HPDE6-E6E7 (cell line): ENCODE measurements at regions not wholly inside any gene's neighbourhood (a gene's known extent, or its start where the extent isn't known, plus 50 kb on each side); places are given as distances from the start of the nearest gene placed in this dataset.
A peak's percentile ranks its signal among the peaks of the same experiment; 100 is the strongest.
"Not testable (repeated sequence)": the region's sequence is repeated elsewhere in the genome, so short reads cannot be mapped to it uniquely, and the experiment has no call there.

Experiments used
- DNase-seq: peaks from one replicate; pipeline ENCODE4 v3.0.0; 2011; ENCODE audit warnings: missing footprints; ENCODE audit errors: extremely low spot score

DNA sequence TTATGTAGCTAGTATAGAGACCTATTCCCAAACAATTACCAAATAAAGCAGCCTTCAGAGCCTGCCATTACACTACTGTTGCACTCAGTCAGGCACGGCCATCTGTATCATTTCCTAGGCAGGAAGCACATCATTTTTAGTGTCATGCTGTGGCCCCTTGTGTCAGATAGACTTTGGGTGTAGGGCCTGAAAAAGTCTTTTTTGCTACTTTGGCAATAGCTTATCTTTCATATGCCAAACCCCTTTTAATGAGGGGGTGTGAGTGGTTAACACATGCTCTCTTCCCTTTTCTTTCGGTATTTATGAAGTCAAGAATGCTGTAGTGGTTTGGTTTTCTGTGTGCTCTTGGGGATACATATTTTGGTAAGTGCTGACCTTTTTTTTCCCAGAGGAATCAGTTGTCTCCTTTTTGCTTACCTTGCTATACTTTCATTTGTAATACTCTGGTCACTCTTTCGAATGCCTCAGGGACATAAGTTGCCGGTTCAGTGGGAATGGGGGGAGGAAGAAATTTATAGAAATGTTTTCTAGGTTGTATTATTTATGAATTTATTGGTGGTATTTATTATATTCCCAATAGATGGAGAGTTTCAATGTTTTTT is 209.8 kb downstream of the CSNK1G3 start:
- DNase-seq, result no peak

DNA sequence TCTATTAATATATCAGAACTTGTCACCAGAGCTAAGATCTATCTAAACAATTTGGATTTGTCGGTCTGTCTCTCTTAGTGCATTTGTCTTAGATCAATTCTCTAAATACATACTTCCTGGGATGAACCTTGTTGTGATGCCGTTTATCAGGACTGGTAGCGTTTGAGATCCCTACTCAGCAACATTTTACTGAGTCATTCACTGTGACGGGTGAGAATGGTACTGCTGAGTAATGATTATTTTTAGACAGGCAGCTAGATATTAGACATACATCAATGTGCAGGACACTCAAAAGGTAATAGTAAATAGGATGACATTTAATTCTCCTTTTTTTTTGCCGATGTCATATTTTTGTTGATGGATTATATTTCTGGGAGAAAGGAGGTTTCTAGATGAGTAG is 209.0 kb downstream of the CSNK1G3 start:
- DNase-seq, result no peak

DNA sequence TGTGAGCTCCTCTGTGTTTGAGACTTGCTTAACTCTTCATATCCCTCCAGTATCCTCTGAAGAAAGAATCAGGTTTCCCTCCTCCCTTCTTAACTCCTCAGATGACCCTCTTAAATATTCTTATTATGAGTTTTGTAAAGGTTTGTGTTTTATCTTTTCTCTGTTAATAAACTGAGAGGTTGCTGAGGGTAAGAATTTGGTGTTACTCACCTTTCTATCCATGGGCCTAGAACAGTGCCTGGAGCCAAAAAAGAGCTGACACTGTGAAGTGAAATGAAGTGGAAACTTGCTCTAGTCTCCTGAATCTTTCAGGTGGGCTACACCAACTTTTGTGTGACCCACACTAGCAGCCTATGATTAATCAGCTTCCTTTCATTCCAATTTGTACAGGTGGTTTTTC is 208.4 kb downstream of the CSNK1G3 start:
- DNase-seq, result no peak

DNA sequence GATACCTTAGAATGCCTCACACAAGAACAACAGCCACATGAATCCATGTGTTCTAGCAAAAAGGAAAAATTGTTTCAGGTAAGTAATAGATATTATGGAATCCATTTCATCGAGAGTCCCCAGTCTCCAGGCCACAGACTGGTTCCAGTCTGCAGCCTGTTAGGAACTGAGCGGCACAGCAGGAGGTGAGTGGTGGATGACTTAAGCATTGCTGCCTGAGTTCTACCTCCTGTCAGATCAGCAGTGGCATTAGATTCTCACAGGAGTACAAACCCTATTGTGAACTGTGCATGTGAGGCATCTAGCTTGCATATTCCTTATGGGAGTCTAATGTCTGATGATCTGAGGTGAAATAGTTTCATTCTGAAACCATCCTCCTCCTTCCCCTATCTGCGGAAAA is 207.0 kb downstream of the CSNK1G3 start:
- DNase-seq, result no peak

DNA sequence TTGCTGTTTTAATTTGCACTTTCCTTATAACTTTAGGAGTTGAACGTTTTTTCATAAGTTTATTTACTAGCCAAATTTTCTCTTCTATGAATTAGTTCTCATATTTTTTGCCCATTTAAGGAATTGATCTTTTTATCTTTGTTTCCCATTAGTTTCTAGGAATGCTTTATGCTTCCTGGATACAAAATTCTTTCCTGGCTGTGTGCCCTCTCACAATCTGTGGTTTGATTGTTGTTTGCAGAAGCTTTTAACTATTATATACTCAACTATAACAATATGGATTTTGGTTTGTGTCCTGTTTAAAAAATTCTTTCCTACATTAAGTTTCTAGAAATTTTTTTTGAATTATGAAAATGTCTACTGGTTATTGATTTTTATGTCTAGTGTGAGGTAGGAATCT is 206.3 kb downstream of the CSNK1G3 start:
- DNase-seq, result no peak

DNA sequence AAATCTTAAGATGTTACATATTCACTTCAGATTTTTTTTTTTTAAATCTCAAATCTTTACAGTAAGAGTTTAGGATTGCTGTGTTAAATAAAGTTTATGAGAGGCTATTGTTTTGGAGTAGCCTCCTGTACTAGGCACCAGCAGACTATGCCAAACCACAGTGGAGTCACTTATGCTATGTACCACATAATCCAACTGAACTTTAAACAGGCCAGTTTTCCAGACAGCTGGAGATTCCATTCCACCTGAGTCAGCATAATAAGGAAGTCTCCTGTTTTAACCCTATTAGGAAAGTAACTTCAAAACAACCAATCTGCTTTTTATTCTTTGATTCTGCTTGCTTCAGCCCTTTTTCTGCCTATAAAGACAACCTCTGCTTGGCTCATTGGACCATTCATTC is 205.2 kb downstream of the CSNK1G3 start:
- no peak for DNase-seq

DNA sequence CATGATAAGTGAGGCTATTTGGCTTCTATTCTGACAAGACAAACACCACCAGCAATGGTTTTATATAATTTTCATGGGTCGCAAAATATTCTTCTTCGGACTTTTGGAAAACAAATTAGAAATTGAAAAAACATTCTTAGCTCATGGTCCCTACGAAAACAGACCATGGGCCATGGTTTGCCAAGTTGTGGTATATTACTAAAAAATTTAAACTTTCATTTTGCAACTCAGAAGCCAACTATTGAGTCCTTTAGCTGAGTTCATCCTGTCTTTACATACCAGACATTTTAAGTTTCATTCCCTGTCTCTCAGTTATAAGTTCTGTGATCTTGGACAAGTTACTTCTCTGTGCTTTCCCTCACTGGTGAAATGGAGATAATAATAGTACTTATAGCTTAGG is 198.1 kb downstream of the CSNK1G3 start:
- DNase-seq, result no peak

DNA sequence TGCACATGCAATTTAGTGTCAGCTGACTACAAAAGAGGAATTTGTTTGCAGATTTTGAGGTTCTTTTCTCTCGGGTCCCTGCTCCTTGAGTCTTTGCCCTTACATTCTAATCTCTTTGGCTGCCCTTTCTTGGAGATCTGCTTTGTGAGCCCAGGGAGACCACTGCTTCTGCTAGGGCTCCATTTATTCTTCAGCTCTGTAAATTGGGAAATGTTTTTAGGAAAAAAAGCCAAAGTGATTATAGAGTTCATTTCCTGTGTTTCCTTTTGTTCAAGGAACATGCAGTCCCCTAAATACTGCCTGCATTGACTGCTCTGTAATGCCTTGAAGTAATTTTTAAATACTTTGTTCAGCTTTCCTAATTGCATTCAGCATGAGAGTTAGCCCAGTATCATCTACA is 197.4 kb downstream of the CSNK1G3 start:
- DNase-seq, result no peak

DNA sequence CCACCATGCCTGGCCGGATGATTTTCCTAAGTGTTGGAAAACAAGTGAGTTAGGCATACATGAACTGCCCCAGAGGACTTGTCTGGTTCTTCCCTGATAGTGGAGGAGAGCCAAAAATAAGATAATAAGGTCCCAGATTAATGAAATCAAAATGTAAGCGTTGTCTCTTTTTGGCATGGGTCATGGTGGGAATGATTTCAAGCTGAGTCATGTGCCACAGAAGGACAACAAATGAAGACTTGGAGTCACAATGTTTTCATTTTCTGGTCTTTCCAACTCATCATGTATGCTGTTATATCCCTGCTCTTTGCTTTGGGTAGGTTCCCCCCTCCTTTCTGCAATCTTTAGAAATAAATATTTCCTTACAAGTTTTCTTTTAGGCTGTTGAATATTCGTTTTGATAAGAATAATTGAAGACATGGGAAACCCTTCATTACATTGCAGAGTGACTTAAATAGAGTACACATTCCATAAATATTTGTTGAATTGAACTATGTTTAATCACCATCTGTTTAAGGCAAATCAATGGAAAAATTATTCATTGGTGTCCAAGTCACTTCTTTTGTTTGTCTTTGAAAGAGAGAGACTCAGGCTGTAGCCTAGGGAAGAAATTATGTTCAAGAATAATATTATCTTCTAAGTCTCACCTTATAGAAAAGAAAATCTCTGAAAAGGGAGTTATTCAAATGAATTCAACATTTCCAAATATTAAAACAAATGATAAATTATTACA is 196.3 kb downstream of the CSNK1G3 start:
- DNase-seq, result no peak

DNA sequence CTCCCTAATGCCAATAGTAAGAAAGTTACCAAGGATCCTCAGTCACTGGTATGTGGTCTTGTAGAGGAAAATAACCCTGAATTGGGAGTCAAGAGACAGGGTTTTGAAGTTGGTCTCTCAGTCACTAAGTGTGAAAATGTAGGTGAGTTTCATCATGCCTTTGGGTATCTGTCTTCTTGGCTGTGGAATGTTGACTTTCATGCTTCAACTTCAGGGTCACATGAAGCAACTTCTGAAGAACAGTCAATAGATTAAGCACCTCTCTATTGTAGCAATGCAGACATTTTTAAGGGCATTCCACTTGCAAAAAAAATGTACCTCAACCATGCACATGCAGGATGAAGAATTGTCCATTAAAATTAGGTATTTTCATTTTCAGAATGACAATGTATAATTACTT is 194.6 kb downstream of the CSNK1G3 start:
- DNase-seq, result no peak

DNA sequence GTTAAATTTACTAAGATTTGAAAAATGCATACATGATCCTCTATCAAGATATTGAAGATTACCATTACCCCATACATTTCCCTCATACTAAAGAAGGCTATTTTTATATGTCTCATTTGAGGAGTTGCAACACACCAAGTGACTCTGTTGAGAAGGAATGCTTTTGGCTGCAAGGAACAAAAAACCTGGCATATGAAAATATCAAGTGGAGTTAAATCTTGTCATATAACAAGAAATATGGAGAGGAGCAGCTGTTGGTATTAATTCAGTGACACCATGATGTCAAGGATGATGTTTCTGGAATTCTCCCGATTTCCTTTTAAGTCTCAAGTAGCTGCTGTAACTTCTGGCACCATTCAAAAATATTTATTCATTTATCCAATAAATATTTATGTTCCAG is 193.8 kb downstream of the CSNK1G3 start:
- no peak for DNase-seq

DNA sequence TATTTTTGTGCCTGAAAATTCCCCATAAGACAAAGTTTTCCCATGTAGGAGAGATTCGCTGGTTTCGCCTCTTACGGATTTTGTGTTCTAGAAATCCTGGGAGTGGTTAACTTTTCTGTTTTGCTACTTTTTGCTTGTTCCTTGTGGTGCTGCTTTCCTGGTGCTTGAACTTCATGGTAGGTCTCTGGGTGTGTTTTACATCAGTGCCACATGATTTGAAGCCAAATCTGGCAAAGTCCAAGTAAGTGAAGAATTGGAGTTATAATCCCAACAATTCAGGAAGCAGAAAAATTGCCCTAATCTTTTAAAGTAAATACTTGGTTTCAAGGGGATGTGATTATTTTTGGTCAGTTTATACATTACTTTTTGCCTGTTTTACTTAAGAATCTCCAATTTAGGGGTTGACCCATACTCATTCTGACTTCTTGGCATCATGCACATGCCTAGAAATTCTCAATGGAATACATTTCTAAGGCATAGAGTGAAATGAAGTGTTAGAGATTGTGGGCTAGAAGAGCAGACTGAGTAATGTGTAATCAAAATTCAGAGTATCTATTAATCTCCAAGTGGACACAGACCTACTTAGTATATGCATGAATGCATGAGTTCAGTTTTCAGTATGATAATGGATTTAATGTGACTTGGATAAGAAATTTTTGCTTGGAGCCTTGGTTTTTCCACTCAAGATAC is 189.7 kb downstream of the CSNK1G3 start:
- DNase-seq, result no peak

DNA sequence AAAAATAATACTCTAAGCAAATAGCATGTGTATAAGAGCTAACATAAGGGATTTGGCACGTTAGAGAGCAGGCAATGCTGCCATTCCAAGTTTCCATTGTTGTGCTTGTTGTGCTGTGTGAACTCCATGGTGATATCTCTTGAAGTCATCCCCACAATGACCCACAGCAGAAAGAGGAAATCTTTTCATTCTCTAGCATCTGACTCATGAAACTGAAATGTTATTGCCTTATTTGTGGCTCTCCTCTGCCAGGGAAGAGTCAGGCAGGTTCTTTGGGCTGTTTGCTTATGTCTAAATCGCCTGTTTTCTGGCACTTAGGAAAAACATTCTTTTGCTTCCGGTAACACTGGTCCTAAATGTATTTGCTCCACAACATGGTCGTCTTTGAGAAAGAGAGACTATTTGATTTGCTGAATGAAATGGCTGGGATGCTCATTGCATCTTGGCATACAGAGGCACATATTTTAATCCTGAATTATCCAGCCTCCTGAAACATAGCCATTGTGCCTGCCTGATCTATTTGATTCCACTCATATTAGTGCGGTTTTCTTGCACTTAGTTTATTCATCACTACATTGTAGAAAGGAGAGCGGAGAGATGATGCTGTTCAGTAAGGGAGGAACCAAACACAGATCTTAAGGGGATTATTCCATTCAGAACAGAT is 188.8 kb downstream of the CSNK1G3 start:
- DNase-seq, result peak; percentile 67

DNA sequence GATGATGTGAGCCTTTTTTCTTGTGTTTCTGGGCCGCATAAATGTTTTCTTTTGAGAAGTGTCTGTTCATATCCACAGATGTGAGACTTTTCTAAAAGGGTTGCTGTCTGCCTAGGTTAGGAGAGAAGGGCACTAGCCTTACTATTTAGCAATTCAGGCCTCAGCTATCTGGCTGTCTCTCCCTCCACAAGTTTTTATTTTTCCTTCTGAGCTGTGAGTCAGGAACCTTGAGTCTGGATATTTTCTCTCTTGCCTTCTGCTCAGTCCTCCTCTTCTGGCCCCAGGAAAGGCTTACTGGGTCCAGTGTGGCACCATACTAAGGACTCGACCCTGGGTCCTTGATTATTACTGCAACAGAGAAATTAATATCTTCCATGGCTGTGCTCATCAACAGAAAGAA is 187.6 kb downstream of the CSNK1G3 start:
- DNase-seq, result no peak

DNA sequence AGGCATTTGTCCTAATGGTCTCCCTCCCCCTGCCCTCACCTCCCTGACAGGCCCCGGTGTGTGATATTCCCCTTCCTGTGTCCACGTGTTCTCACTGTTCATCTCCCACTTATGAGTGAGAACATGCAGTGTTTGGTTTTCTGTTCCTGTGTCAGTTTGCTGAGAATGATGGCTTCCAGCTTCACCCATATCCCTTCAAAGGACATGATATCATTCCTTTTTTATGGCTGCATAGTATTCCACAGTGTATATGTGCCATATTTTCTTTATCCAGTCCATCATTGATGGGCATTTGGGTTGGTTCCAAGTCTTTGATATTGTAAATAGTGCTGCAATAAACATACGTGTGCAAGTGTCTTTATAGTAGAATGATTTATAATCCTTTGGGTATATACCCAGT is 187.0 kb downstream of the CSNK1G3 start:
- DNase-seq, result not testable (repeated sequence)

DNA sequence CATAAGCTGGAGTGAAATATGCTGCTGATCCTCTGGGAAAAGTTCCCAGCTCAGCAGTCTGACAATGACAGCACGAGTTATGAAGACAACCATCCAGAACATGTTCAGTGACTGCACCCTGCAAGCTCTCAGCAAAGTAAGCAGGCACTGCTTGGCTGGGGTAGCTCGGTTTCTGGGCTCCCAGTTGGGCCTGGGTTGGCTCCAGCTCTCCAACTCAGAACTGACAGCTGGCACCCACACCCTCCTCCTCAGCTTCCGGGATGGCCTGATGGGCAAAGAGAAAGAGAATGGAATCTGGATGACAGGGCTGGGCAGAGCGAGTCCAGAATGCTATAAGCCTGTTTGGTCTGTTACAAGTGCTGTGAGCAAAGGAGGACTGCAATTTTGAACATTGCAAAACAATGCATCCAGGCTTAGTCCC is 185.0 kb downstream of the CSNK1G3 start:
- no peak for DNase-seq

DNA sequence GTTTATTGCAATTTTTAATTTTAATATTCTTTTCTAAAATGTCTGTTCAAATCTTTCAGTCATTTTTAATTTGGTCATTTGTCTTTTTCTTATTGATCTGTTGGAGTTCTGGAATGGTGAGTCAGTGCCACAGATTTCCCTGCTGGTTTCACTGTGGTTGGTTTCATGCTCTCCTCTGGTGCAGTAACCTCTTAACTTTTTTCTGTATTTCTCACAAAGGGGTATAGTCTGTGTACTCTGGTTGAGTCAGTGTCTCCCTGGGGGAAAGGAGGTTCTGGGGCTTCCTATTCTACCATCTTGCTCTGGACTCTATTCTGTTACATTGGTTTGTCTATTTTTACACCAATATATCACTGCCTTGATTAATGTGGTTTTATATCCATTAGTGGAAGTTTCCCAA is 178.8 kb downstream of the CSNK1G3 start:
- DNase-seq, result no peak

DNA sequence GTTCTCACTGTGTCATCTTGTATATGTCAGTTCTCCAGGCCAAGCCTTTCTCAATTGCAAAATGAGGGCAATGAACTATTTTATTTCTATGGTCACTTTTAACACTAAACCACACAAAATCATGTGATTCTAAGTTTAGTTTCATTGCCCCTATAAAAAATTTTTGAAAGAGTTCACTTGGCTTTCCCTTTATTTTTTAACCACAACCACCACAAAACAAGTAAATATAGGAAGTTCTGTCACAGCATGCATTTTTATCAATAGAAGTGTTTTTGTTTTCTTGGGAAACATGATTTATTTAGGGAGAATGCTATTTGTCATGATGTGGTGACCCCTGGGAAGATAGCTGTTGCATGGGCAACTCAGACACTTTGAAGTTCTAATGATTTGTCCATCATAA is 169.1 kb downstream of the CSNK1G3 start:
- DNase-seq, result no peak

DNA sequence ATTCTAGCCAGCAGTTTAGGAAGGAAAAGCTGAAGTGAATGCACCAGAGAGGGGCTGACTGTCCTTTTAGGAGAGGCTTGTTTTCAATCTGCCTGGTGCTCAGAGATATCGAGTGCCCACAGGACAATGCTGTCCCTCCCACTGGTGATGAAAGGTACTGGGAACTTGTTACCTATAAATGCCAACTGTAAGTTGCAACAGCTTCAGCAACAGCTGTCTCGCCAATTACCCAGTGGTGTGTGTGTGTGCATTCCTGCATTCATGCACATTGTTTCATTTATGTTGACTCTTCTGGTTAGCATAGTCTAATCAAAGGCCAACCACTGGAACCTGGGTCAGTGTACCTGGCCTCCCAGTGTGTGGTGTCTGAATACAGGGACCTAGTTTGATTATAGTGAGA is 161.1 kb downstream of the CSNK1G3 start:
- DNase-seq, result no peak

DNA sequence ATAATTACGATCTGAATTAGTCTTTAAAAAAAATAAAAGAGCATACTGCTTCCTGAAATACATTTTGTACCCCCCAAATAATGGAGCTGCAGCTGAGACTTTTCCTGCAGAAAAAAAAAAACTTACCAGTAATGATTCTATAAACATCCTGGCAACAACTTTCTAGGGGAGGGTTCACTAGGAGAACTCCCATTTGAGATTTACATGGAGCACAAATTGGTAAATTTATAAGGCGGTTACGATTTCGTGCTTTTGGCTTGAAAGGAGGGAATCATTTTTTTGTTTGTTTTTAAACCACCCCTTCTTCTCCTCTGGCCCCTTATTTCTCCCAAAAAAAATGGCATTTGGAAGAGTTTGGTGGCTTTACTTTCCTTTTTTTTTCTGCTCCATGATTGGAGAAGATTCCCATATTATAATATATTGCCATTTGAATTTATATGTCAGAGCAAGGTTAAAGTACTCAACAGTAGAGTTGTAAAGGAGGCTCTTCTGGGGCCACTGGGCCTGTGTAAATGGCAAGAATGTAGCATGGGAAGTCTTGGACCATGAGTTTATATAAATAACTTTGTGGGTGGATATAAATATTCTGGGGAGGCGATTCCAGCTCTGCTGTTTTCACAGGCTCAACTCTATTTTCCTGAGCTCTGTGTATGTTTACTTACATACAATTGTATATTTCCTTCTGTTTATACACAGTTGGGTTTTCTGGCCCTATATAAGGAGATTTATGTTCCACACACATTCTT is 159.9 kb downstream of the CSNK1G3 start:
- DNase-seq, result no peak

DNA sequence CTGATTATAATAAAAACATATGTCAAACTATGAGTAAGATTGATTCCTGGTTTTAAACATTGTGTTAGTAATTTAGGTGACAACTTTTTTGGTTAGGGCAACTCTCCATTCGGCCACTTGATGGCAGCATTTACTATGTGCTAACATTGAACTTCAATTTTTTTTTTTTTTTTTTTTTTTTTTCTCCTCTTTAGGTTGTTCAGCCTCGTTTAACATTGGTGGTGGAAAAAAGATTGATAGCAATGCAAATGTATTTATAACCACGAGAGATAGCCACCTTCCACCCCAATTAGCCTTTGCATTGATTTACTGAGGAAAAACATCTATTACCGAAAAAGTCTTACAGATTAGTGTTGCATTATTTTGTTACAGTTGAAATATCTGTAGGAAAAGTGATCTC is 159.1 kb downstream of the CSNK1G3 start:
- no peak for DNase-seq
